Upper lobe of right lung (tissue), 1 donor: ENCODE measurements at regions not wholly inside any gene's neighbourhood (a gene's known extent, or its start where the extent isn't known, plus 50 kb on each side); places are given as distances from the start of the nearest gene placed in this dataset.

Experiments
- ATAC-seq: fragments of 200-7000 bp; cut with Tn5 transposase; one replicate; pipeline ENCODE4 v1.9.1; 2020; ENCODE audit warnings: mild to moderate bottlenecking, moderate library complexity
- DNase-seq: peaks from one replicate; pipeline ENCODE4 v3.0.0-alpha.2; 2020
- H3K27ac ChIP-seq: fragments of 200-600 bp; one replicate; pipeline ENCODE4 v1.8.0; 2022
- H3K27me3 ChIP-seq: fragments of 200-600 bp; one replicate; pipeline ENCODE4 v1.8.0; 2022; ENCODE audit warnings: mild to moderate bottlenecking
- H3K36me3 ChIP-seq: fragments of 200-600 bp; one replicate; pipeline ENCODE4 v1.8.0; 2022
- H3K4me1 ChIP-seq: fragments of 200-600 bp; one replicate; pipeline ENCODE4 v1.8.0; 2022
- H3K4me3 ChIP-seq: fragments of 200-600 bp; one replicate; pipeline ENCODE4 v1.8.0; 2022; ENCODE audit warnings: mild to moderate bottlenecking
- H3K9me3 ChIP-seq: fragments of 200-600 bp; one replicate; pipeline ENCODE4 v1.8.0; 2022
- intact Hi-C: fragments of 100-400 bp; cut with DNase I; formaldehyde crosslinking; loops from one replicate; pipeline ENCODE4 v1.11.0; 2022
- TF ChIP-seq, protein P1 (sequence below): fragments of 200-600 bp; IDR thresholded peaks from one replicate; pipeline ENCODE4 v1.8.0; 2022; ENCODE audit warnings: antibody characterized with exemption
- donor health status: DM: no; HTN: yes; CAD: no; lungs with severe emphysema.

DNA sequence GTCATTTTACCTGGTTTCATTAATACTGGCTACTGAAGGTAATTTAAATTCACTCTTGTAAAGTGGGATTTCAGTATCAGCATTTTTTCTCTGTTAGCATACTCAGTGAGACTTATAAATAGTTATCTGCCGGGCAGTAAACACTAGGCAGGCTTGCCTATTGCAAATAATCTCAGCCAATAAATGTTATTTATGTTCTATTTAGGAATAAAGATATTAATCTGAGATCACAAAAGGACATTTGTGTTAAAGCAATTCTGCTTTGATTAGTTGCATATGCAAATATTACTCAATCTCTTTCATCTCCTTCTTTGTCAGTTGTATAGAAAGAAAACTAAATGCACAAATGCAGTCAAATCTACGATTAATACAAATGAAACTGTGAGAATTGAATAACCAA, 827.8 kb downstream of the TLE4 start:
- H3K4me1 ChIP-seq = no peaks in the 10 kb centered on the region
- DNase-seq (no peak), ATAC-seq (no peak)
- H3K27me3 ChIP-seq = no peaks in the 10 kb centered on the region
- H3K36me3 ChIP-seq = no peaks in the 10 kb centered on the region
- no peak overlapping the region for H3K4me3 ChIP-seq
- H3K27ac ChIP-seq = no peak overlapping the region
- intact Hi-C loops = no loop called here
- H3K9me3 ChIP-seq = no peaks in the 10 kb centered on the region
- TF ChIP-seq, protein P1, sequence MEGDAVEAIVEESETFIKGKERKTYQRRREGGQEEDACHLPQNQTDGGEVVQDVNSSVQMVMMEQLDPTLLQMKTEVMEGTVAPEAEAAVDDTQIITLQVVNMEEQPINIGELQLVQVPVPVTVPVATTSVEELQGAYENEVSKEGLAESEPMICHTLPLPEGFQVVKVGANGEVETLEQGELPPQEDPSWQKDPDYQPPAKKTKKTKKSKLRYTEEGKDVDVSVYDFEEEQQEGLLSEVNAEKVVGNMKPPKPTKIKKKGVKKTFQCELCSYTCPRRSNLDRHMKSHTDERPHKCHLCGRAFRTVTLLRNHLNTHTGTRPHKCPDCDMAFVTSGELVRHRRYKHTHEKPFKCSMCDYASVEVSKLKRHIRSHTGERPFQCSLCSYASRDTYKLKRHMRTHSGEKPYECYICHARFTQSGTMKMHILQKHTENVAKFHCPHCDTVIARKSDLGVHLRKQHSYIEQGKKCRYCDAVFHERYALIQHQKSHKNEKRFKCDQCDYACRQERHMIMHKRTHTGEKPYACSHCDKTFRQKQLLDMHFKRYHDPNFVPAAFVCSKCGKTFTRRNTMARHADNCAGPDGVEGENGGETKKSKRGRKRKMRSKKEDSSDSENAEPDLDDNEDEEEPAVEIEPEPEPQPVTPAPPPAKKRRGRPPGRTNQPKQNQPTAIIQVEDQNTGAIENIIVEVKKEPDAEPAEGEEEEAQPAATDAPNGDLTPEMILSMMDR = no peak

DNA sequence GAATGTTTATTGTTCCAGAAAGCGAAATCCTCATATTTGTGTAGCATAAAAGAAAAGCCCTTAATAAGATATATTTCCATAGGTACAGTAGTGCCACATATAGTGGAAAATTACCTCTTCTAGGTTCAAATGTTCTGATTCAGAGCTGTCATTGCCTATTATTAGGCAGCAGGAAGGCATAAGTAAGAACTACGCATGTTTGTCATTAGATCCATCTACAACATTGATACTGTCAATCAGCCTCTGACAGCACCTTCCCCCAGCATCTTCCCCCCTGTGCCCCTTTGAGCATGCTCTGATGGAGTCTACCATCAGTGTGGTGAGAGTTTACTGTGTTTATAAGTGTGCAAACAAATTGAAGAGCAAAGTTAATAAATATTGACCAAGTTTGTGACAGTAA, 816.1 kb downstream of the TLE4 start:
- intact Hi-C loops = no loop called here
- ATAC-seq = no peak

DNA sequence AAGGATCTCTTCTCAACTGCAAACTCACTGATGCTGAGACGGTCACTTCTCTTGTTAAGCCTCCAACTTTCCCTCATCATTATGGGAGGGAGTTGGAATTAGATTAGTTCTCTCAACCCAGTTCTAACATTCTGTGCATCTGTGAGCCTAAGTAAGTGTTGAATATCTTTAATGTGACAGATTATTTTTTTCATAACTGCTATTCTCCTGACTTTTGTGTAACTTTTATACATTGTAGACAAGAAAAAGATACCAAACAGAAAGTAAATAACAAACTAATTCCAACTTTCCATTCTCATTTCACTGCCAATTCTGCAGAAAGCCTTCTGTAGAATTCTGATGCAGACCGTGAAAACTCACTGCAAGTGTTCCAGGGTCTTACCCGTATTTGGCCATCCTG, 813.5 kb downstream of the TLE4 start:
- ATAC-seq (no peak), DNase-seq (no peak)
- Histone ChIP-seq H3K27me3 (no peaks in the 10 kb centered on the region), H3K9me3 (no peaks in the 10 kb centered on the region), H3K4me3 (no peak overlapping the region), H3K27ac (no peak overlapping the region), H3K4me1 (no peaks in the 10 kb centered on the region), H3K36me3 (no peaks in the 10 kb centered on the region)
- TF ChIP-seq, protein P1 = no peak
- intact Hi-C loops = no loop called here

More for the DNA sequence above, 816.1 kb downstream of the TLE4 start:
- H3K4me1 ChIP-seq = no peaks in the 10 kb centered on the region
- H3K9me3 ChIP-seq = no peaks in the 10 kb centered on the region
- no peak overlapping the region for H3K27ac ChIP-seq
- no peaks in the 10 kb centered on the region for H3K36me3 ChIP-seq
- no peak overlapping the region for H3K4me3 ChIP-seq
- no peaks in the 10 kb centered on the region for H3K27me3 ChIP-seq
- TF ChIP-seq, protein P1 = no peak
- DNase-seq = no peak

DNA sequence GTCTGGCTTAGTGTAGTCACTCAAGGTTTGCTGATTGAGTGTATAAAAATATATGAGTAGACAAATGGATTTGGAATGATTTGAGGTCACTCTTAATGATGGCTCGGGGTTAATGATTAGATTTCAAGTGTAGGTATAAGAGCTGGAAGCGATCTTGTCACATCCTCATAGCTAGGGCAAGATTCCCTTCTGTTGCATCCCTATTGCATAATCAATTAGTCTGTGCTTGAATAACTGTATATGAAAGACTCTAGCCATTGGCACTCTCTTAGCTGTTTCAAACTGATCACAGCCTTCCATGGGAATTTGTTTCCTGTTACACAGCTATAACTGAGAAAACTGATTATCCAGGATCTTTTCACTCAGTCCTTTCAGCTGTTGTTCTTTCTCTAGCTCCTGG, 811.6 kb downstream of the TLE4 start:
- H3K27me3 ChIP-seq = no peaks in the 10 kb centered on the region
- intact Hi-C loops = no loop called here
- TF ChIP-seq, protein P1 = no peak
- no peak for ATAC-seq
- no peaks in the 10 kb centered on the region for H3K4me1 ChIP-seq
- H3K27ac ChIP-seq = no peak overlapping the region
- no peak overlapping the region for H3K4me3 ChIP-seq
- no peaks in the 10 kb centered on the region for H3K9me3 ChIP-seq
- DNase-seq = no peak
- H3K36me3 ChIP-seq = no peaks in the 10 kb centered on the region

DNA sequence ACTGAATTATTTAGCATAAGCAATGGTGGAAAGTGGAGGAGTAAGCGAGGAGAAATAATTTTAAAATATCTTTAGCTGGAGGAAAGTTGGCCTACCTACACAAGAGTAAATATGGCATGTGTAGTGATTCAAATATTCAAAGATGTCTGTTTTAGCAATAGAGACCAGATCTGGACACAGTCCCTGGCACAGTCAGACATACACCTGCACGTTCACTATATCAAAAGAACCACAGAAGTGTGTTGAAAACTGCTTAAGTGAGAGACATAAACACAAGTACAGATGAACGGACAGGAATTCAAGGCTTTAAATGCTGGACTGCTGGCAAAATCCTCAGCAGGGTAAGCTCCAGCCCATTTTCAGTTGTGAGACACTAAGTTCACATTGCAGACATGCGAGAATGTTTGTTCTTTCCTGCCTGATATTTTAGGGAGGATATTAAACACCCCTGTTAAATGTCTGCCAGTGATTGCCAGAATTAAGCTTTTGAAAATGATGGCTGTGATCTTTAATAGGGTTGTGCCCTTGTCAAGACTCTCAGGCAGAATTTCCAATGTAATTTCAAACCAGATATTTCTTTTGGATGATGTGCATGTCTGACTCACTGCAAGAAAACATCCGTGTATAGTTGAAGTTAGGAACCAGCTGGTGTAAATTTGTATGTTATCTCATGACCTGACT, 810.6 kb downstream of the TLE4 start:
- TF ChIP-seq, protein P1 = no peak
- ATAC-seq = no peak

DNA sequence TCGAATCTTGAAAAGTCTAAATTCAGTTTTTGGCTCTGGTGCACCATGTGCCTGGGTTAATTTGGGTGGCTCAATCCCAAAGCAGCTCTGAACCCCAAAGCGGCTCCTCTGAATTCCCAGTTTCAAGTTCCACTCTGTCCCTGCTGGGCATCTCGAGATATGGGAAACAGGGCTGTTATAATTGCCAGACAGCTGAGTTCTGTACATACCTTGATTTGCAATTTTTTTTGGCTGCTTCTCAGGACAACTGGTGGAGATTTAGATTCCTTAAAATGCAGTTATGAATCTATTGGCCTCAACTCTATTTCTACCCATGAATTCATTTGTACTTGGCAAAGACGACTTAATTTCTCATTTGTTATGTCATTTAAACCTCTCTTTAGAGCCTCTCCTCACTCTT, 808.5 kb downstream of the TLE4 start:
- intact Hi-C loops = no loop called here
- ATAC-seq (no peak), DNase-seq (no peak)
- no peaks in the 10 kb centered on the region for H3K36me3 ChIP-seq
- TF ChIP-seq, protein P1 = no peak
- H3K27ac ChIP-seq = no peak overlapping the region
- no peak overlapping the region for H3K4me3 ChIP-seq
- no peaks in the 10 kb centered on the region for H3K27me3 ChIP-seq
- H3K4me1 ChIP-seq = peaks cover 4% of the 10 kb centered on the region
- no peaks in the 10 kb centered on the region for H3K9me3 ChIP-seq

More for the DNA sequence above, 810.6 kb downstream of the TLE4 start:
- Histone ChIP-seq H3K4me1 (peaks cover under 1% of the 10 kb centered on the region), H3K4me3 (no peak overlapping the region), H3K9me3 (no peaks in the 10 kb centered on the region), H3K27ac (no peak overlapping the region), H3K27me3 (no peaks in the 10 kb centered on the region), H3K36me3 (no peaks in the 10 kb centered on the region)
- intact Hi-C loops = no loop called here
- no peak for DNase-seq
